GM12878 (cell line): ENCODE measurements at regions not wholly inside any gene's neighbourhood (a gene's known extent, or its start where the extent isn't known, plus 50 kb on each side); places are given as distances from the start of the nearest gene placed in this dataset.

Experiments
- ATAC-seq: fragments of 200-7000 bp; cut with Tn5 transposase; 3 replicates; pipeline ENCODE4 v1.9.1; 2020; ENCODE audit warnings: mild to moderate bottlenecking, moderate library complexity
- BruUV-seq: library from RNA; stranded (reverse); fragments of 400-500 nt; replicated peaks from 2 replicates; lab custom pipeline; 2021; lab: Mats Ljungman, UMichigan
- CTCF ChIA-PET: fragments of 300-600 bp; sonication (Branson Sonifier 250); formaldehyde crosslinking; extraction: SDS; loops from one replicate; lab custom pipeline; 2021; ENCODE audit warnings: inconsistent platforms; lab: Yijun Ruan, JAX
- POLR2A ChIA-PET: fragments of 350-600 bp; formaldehyde crosslinking; extraction: SDS; loops from one replicate; lab custom pipeline; 2021; ENCODE audit warnings: inconsistent platforms; lab: Charles Lee
- RAD21 ChIA-PET: fragments of 300-600 bp; sonication (Branson Sonifier 250); formaldehyde crosslinking; loops from one replicate; lab custom pipeline; 2023; ENCODE audit warnings: antibody characterized with exemption; ENCODE audit not compliant: unreplicated experiment; lab: Charles Lee
- SMC1A ChIA-PET: fragments of 300-600 bp; sonication (Branson Sonifier 250); formaldehyde crosslinking; loops from one replicate; lab custom pipeline; 2023; ENCODE audit not compliant: unreplicated experiment, uncharacterized antibody; lab: Charles Lee
- DNase-seq: peaks from one replicate; pipeline ENCODE4 v3.0.0-alpha.2; 2011; ENCODE audit warnings: low read depth, low spot score
- FAIRE-seq: peaks from 3 replicates; lab custom pipeline; 2011; peaks lifted over from hg19 to GRCh38; lab: Jason Lieb, UNC
- H2AFZ ChIP-seq: 2 replicates; pipeline ENCODE4 v1.6.0; 2011; ENCODE audit warnings: low read depth, low read length, control low read depth; ENCODE audit not compliant: control insufficient read depth
- H3K27ac ChIP-seq: 2 replicates; pipeline ENCODE4 v1.5.1; 2011; ENCODE audit warnings: control low read depth; ENCODE audit not compliant: control insufficient read depth, insufficient read depth
- H3K27me3 ChIP-seq, 2 experiments: replicated peaks in 1 of 2; 2 replicates each; pipeline versions ENCODE4 v1.6.0 to v1.6.1; 2011; ENCODE audit warnings: low read length in 1 of 2; ENCODE audit not compliant: control insufficient read depth in 2 of 2, insufficient read depth in 2 of 2
- H3K36me3 ChIP-seq, 2 experiments: 2 replicates each; pipeline ENCODE4 v1.5.1; 2011; ENCODE audit warnings: low read length in 1 of 2; ENCODE audit not compliant: control insufficient read depth in 2 of 2, insufficient read depth in 2 of 2
- H3K4me1 ChIP-seq: 2 replicates; pipeline ENCODE4 v1.6.1; 2011; ENCODE audit warnings: mild to moderate bottlenecking, low read length, moderate library complexity, mixed read lengths; ENCODE audit not compliant: control insufficient read depth, insufficient read depth
- H3K4me2 ChIP-seq: 2 replicates; pipeline ENCODE4 v1.6.0; 2011; ENCODE audit warnings: control low read depth; ENCODE audit not compliant: control insufficient read depth, insufficient read depth
- H3K4me3 ChIP-seq: fragments of 200-600 bp; sonication (generic); 2 replicates; pipeline ENCODE4 v1.5.1; 2016
- H3K79me2 ChIP-seq: 2 replicates; pipeline ENCODE4 v1.6.0; 2011; ENCODE audit warnings: low read length; ENCODE audit not compliant: control insufficient read depth, insufficient read depth
- H3K9ac ChIP-seq: 2 replicates; pipeline ENCODE4 v1.8.0; 2011; ENCODE audit warnings: low read length, control low read depth, mixed read lengths; ENCODE audit not compliant: control insufficient read depth, insufficient read depth
- H3K9me3 ChIP-seq: replicated peaks from 3 replicates; pipeline ENCODE4 v1.5.1; 2011; ENCODE audit warnings: mild to moderate bottlenecking, low read length; ENCODE audit not compliant: control insufficient read depth, insufficient read depth
- H4K20me1 ChIP-seq: 2 replicates; pipeline ENCODE4 v1.6.0; 2011; ENCODE audit not compliant: control insufficient read depth, insufficient read depth
- EZH2 ChIP-seq: IDR thresholded peaks from 2 replicates; pipeline ENCODE4 v1.6.1; 2012; ENCODE audit warnings: low read depth, mild to moderate bottlenecking, control low read depth, inconsistent platforms, low read length, borderline replicate concordance; ENCODE audit not compliant: control insufficient read depth
- POU2F2 ChIP-seq: IDR thresholded peaks from 3 replicates; pipeline ENCODE4 v1.6.1; 2011; ENCODE audit warnings: low read depth, mild to moderate bottlenecking, low read length, borderline replicate concordance
- SMAD5 ChIP-seq: IDR thresholded peaks from 2 replicates; pipeline ENCODE4 v1.6.1; 2016; ENCODE audit warnings: antibody characterized with exemption, low read depth
- STAT3 ChIP-seq: IDR thresholded peaks from 2 replicates; pipeline ENCODE4 v1.6.1; 2011; ENCODE audit warnings: low read depth, low read length, improper control_type of control experiment
- YBX1 ChIP-seq: fragments of 450-650 bp; IDR thresholded peaks from 2 replicates; pipeline ENCODE4 v1.6.1; 2016; ENCODE audit warnings: antibody characterized with exemption
- ZBTB4 ChIP-seq: fragments of 450-650 bp; formaldehyde crosslinking; IDR thresholded peaks from 2 replicates; pipeline ENCODE4 v1.4.0; 2022; ENCODE audit warnings: mild to moderate bottlenecking, moderate library complexity
- ZNF24 ChIP-seq: fragments of 450-650 bp; IDR thresholded peaks from 2 replicates; pipeline ENCODE4 v1.6.1; 2017; ENCODE audit warnings: antibody characterized with exemption, mild to moderate bottlenecking
- ZNF274 ChIP-seq: IDR thresholded peaks from one replicate; pipeline ENCODE4 v1.8.0; 2011; ENCODE audit not compliant: insufficient read length, insufficient read depth
- WGBS: methylation state at CpG from one replicate; pipeline ENCODE4 v1.1.6; 2016; ENCODE audit warnings: low lambda C conversion rate; ENCODE audit not compliant: insufficient replicate concordance, insufficient coverage; ENCODE audit errors: missing lambda C conversion rate; 5-methylcytosine and 5-hydroxymethylcytosine counted together
- in situ Hi-C: fragments of 300-500 bp; cut with MboI; formaldehyde crosslinking; loops from 9 replicates; pipeline ENCODE4 v1.14.3; 2018; ENCODE audit warnings: mixed read lengths
- intact Hi-C: fragments of 100-400 bp; cut with micrococcal nuclease; formaldehyde crosslinking; loops from one replicate; pipeline ENCODE4 v1.14.2; 2022; ENCODE audit not compliant: unreplicated experiment
- TF ChIP-seq, protein P1 (sequence below): IDR thresholded peaks from 2 replicates; pipeline ENCODE4 v1.6.1; 2011; ENCODE audit warnings: mild to moderate bottlenecking, low read depth, low read length, moderate library complexity; ENCODE audit not compliant: insufficient replicate concordance

DNA sequence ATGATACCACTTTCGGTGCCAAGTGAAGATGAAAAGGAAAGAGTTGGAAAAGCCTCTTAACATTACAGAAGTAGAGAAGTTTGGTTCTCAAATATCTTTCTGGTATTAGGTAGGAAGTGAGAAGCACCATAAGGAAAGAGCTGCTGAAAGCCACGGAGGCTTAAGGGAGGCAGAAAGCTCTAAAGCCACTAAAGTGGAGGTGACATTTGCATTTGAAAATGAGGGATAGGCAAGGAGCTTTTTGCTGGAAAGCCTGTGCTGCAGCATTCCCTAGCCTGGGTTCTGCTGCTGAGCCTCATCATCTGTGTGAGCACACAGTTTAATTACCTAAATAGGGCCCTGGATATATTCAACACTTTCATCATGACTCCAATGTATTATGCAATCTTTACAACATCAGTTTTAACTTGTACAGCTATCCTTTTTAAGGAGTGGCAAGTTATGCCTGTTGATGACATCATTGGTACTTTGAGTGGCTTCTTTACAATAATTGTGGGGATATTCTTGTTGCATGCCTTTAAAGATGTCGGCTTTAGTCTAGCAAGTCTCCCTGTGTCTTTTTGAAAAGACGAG, 315.4 kb downstream of the RBM26 start:
- in situ Hi-C loops: no loop called here
- SMC1A ChIA-PET: no interaction called here
- TF ChIP-seq, protein P1, sequence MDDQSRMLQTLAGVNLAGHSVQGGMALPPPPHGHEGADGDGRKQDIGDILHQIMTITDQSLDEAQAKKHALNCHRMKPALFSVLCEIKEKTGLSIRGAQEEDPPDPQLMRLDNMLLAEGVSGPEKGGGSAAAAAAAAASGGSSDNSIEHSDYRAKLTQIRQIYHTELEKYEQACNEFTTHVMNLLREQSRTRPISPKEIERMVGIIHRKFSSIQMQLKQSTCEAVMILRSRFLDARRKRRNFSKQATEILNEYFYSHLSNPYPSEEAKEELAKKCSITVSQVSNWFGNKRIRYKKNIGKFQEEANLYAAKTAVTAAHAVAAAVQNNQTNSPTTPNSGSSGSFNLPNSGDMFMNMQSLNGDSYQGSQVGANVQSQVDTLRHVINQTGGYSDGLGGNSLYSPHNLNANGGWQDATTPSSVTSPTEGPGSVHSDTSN: no peak
- no peak for TF ChIP-seq POU2F2
- Histone ChIP-seq H3K4me3 (no peak overlapping the region), H3K4me2 (no peak overlapping the region), H4K20me1 (no peaks in the 10 kb centered on the region), H3K4me1 (no peaks in the 10 kb centered on the region), H3K9me3 (no peaks in the 10 kb centered on the region), H3K27ac (no peak overlapping the region), H3K9ac (no peak overlapping the region), H3K36me3 (no peaks in the 10 kb centered on the region), H2AFZ (no peak overlapping the region), H3K27me3 (no peaks in the 10 kb centered on the region), H3K79me2 (no peaks in the 10 kb centered on the region)
- POLR2A ChIA-PET: no interaction called here
- ATAC-seq (no peak), FAIRE-seq (no peak), DNase-seq (no peak)
- WGBS: 24% methylated on average over 4 of the region's 4 CpGs
- no TSS peak for BruUV-seq
- intact Hi-C loops: no loop called here
- RAD21 ChIA-PET: no interaction called here
- CTCF ChIA-PET: interaction anchor here (0.5 to 1.1 kb wide), 2 partner anchors 9 to 436 kb away, joined by 3 read pairs; no protein-coding TSS in a partner anchor

GRCh38 chr13:79084802-79085424, 321.1 kb downstream of the RBM26 start:
- no peak for FAIRE-seq
- WGBS: 75% methylated on average over 4 of the region's 4 CpGs
- POLR2A ChIA-PET: no interaction called here
- ATAC-seq: no peak
- Histone ChIP-seq H3K27ac (no peak overlapping the region), H3K79me2 (no peaks in the 10 kb centered on the region), H3K9me3 (no peaks in the 10 kb centered on the region), H3K4me3 (no peak overlapping the region), H2AFZ (no peak overlapping the region), H3K9ac (no peak overlapping the region), H3K4me2 (no peak overlapping the region), H3K36me3 (no peaks in the 10 kb centered on the region), H3K4me1 (no peaks in the 10 kb centered on the region), H4K20me1 (no peaks in the 10 kb centered on the region), H3K27me3 (no peaks in the 10 kb centered on the region)
- in situ Hi-C loops (no loop called here), intact Hi-C loops (no loop called here)
- no TSS peak for BruUV-seq
- DNase-seq: no peak
- CTCF ChIA-PET: interaction anchor here (0.6 to 1.0 kb wide), 2 partner anchors 107 to 846 kb away, joined by 3 read pairs; no protein-coding TSS in a partner anchor
- SMC1A ChIA-PET: no interaction called here
- RAD21 ChIA-PET: no interaction called here
- TF ChIP-seq ZNF274: no peak
- no peak for TF ChIP-seq ZBTB4 (CRISPR knock-in tag)
- TF ChIP-seq YBX1: no peak
- no peak for TF ChIP-seq EZH2
- no peak for TF ChIP-seq SMAD5
- no peak for TF ChIP-seq ZNF24
- TF ChIP-seq STAT3: no peak
